ENCODE measurements at regions not wholly inside any gene's neighbourhood (a gene's known extent, or its start where the extent isn't known, plus 50 kb on each side); places are given as distances from the start of the nearest gene placed in this dataset.

- ATAC-seq, result no peak
- Histone ChIP-seq H3K27ac (no peak overlapping the region), H3K4me3 (no peak overlapping the region), H3K4me1 (no peaks in the 10 kb centered on the region), H3K9me3 (no peaks in the 10 kb centered on the region), H3K36me3 (no peaks in the 10 kb centered on the region), H3K27me3 (no peaks in the 10 kb centered on the region)
- no peak for TF ChIP-seq CTCF (IDR thresholded peaks at IDR 0.05)
- no peak for DNase-seq
- intact Hi-C loops (cut with DNase I), result no loop called here
Measured at GRCh38 chr9:73095425-73095824, 56.2 kb upstream of the ANXA1 start.

GRCh38 chr9:73093740-73094379 lies 57.8 kb upstream of the ANXA1 start:
- H3K4me3 ChIP-seq, result peak overlapping the region; percentile 17
- DNase-seq (no peak), ATAC-seq (no peak)
- no peak for TF ChIP-seq CTCF (IDR thresholded peaks at IDR 0.05)
- H3K27me3 ChIP-seq, result no peaks in the 10 kb centered on the region
- intact Hi-C loops (cut with DNase I), result no loop called here
- no peaks in the 10 kb centered on the region for H3K4me1 ChIP-seq
- no peaks in the 10 kb centered on the region for H3K9me3 ChIP-seq
- no peaks in the 10 kb centered on the region for H3K36me3 ChIP-seq
- H3K27ac ChIP-seq, result peak overlapping the region; percentile 39

- intact Hi-C loops (cut with DNase I), result no loop called here
- ATAC-seq (no peak), DNase-seq (no peak)
- Histone ChIP-seq H3K4me1 (no peaks in the 10 kb centered on the region), H3K4me3 (no peak overlapping the region), H3K27ac (peak overlapping the region; percentile 39), H3K36me3 (no peaks in the 10 kb centered on the region), H3K27me3 (no peaks in the 10 kb centered on the region), H3K9me3 (no peaks in the 10 kb centered on the region)
- TF ChIP-seq CTCF (IDR thresholded peaks at IDR 0.05), result no peak
Measured at GRCh38 chr9:73093016-73093739, 58.5 kb upstream of the ANXA1 start.

- DNase-seq (no peak), ATAC-seq (no peak)
- Histone ChIP-seq H3K4me1 (no peaks in the 10 kb centered on the region), H3K9me3 (no peaks in the 10 kb centered on the region), H3K27ac (no peak overlapping the region), H3K36me3 (no peaks in the 10 kb centered on the region), H3K27me3 (no peaks in the 10 kb centered on the region), H3K4me3 (no peak overlapping the region)
- no peak for TF ChIP-seq CTCF (IDR thresholded peaks at IDR 0.05)
- intact Hi-C loops (cut with DNase I), result no loop called here
Measured at GRCh38 chr9:73091909-73092308, 59.8 kb upstream of the ANXA1 start.

GRCh38 chr9:73090214-73090613 lies 61.5 kb upstream of the ANXA1 start:
- Histone ChIP-seq H3K4me3 (no peak overlapping the region), H3K27me3 (no peaks in the 10 kb centered on the region), H3K36me3 (no peaks in the 10 kb centered on the region), H3K27ac (no peak overlapping the region), H3K9me3 (no peaks in the 10 kb centered on the region), H3K4me1 (no peaks in the 10 kb centered on the region)
- no peak for TF ChIP-seq CTCF (IDR thresholded peaks at IDR 0.05)
- no peak for ATAC-seq
- intact Hi-C loops (cut with DNase I), result no loop called here
- no peak for DNase-seq

All from upper lobe of right lung (tissue), 1 donor.